ENCODE measurements at regions not wholly inside any gene's neighbourhood (a gene's known extent, or its start where the extent isn't known, plus 50 kb on each side); places are given as distances from the start of the nearest gene placed in this dataset.

DNA sequence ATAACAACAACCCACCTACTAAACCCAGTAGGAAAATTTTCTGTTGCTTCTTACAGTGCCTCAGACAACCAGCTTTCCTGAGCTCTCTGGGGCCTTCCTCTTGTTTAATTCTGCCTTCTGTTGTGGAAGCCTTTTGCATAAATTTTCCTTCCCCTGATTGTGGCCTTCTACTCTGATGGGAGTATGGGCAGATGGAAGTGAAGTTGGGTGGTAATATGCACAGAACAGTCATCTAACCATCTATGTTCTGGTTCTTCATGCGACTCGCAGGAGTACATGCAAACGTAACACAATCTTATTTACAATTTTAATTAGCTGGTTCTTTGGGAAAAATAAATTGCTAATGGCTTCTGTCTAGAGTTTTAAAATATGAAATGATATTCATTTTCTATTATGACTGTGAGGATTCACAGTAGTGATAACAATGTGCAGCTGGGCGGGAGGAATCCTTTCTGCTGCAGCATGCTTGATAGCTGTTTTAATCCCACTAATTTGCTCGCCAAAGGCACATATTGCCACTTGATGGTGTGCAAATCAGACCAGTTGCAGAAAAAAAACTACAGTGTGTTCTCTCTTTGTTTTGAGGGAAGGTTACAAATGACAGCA is 311.5 kb upstream of the ROPN1 start:
- Histone ChIP-seq H3K9ac (ENCODE audit: insufficient read depth, low read depth, low read length) (no peak overlapping the region), H3K36me3 (replicated peaks in 1 of 2; ENCODE audit: control insufficient read depth in 1 of 2, insufficient read depth in 2 of 2, low read length in 2 of 2) (no peaks in the 10 kb centered on the region), H3K79me2 (ENCODE audit: insufficient read depth, low read length) (no peaks in the 10 kb centered on the region), H2AFZ (ENCODE audit: low read length) (no peak overlapping the region), H3K4me3 (replicated peaks in 1 of 3; ENCODE audit: insufficient read depth in 1 of 3, low read depth in 2 of 3, low read length in 3 of 3) (no peak overlapping the region), H3K9me3 (ENCODE audit: low read length) (peaks cover 6% of the 10 kb centered on the region; the same call in 1 of the 2 replicates), H3K4me2 (ENCODE audit: low read depth, low read length) (no peak overlapping the region), H3K27me3 (ENCODE audit: control insufficient read depth in 1 of 2, insufficient read depth in 2 of 2, low read length in 2 of 2) (peaks cover 0 to 6% of the 10 kb centered on the region in 2 experiments; a peak in 1 of 5 replicates), H3K27ac (ENCODE audit: extremely low read length, insufficient read depth, low read length) (no peak overlapping the region), H4K20me1 (ENCODE audit: insufficient read depth, low read length) (no peaks in the 10 kb centered on the region), H3K4me1 (ENCODE audit: insufficient read depth, low read length) (no peaks in the 10 kb centered on the region)
- BruUV-seq (replicated peaks) = no TSS peak
- intact Hi-C loops (cut with micrococcal nuclease; ENCODE audit: unreplicated experiment) (no loop called here), in situ Hi-C loops (cut with HindIII; ENCODE audit: extremely low pct_ligation_motif_present, low pct_unique_long_range_greater_than_20kb) (no loop called here)
- no peak for FAIRE-seq
- no peak for DNase-seq (ENCODE audit: low spot score)
- POLR2A ChIA-PET = no interaction called here
- no peak for ATAC-seq
- 42% methylated on average over 5 of the region's 5 CpGs for WGBS (ENCODE audit: low lambda C conversion rate)
- TF ChIP-seq ZNF678 (CRISPR knock-in tag; IDR thresholded peaks at IDR 0.05) (no peak), YY1 (IDR thresholded peaks at IDR 0.05; ENCODE audit: insufficient read depth, insufficient replicate concordance, low read depth, low read length) (no peak), ZNF773 (CRISPR knock-in tag; IDR thresholded peaks at IDR 0.05; ENCODE audit: borderline replicate concordance) (no peak), ZBTB21 (CRISPR knock-in tag; IDR thresholded peaks at IDR 0.05) (no peak)
- TF ChIP-seq, protein P1, sequence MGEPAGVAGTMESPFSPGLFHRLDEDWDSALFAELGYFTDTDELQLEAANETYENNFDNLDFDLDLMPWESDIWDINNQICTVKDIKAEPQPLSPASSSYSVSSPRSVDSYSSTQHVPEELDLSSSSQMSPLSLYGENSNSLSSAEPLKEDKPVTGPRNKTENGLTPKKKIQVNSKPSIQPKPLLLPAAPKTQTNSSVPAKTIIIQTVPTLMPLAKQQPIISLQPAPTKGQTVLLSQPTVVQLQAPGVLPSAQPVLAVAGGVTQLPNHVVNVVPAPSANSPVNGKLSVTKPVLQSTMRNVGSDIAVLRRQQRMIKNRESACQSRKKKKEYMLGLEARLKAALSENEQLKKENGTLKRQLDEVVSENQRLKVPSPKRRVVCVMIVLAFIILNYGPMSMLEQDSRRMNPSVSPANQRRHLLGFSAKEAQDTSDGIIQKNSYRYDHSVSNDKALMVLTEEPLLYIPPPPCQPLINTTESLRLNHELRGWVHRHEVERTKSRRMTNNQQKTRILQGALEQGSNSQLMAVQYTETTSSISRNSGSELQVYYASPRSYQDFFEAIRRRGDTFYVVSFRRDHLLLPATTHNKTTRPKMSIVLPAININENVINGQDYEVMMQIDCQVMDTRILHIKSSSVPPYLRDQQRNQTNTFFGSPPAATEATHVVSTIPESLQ (CRISPR knock-in tag; conservative IDR thresholded peaks at IDR 0.05) = no peak
- CTCF ChIA-PET (ENCODE audit: low intra/inter-chr PET ratio, low total read pairs) = no interaction called here

DNA sequence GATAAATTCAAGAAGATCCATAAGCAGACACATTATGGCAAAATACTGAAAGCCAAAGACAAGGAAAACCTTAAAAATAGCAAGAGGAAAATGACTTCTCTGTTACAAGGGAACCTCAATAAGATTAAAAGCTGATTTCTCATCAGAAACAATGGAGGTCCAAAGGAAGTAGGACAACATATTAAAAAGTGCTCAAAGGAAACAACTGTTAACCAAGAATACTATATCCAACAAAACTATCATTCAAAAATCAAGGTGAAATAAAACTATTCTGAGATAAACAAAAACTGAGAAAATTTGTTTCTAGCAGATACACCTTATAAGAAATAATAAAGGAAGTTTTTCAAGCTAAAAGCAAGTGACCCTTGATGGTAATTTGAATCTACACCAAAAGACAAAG is 314.7 kb upstream of the ROPN1 start:
- ChIA-PET CTCF (ENCODE audit: low intra/inter-chr PET ratio, low total read pairs) (no interaction called here), POLR2A (no interaction called here)
- FAIRE-seq (no peak), DNase-seq (ENCODE audit: low spot score) (no peak), ATAC-seq (no peak)
- no peak overlapping the region for H2AFZ ChIP-seq (ENCODE audit: low read length)
- no TSS peak for BruUV-seq (replicated peaks)
- peaks cover 6% of the 10 kb centered on the region; the same call in 1 of the 2 replicates for H3K9me3 ChIP-seq (ENCODE audit: low read length)
- H3K9ac ChIP-seq (ENCODE audit: insufficient read depth, low read depth, low read length) = no peak overlapping the region
- in situ Hi-C loops (cut with HindIII; ENCODE audit: extremely low pct_ligation_motif_present, low pct_unique_long_range_greater_than_20kb) = no loop called here
- H3K36me3 ChIP-seq (replicated peaks in 1 of 2; ENCODE audit: control insufficient read depth in 1 of 2, insufficient read depth in 2 of 2, low read length in 2 of 2) = no peaks in the 10 kb centered on the region
- intact Hi-C loops (cut with micrococcal nuclease; ENCODE audit: unreplicated experiment) = no loop called here
- H3K79me2 ChIP-seq (ENCODE audit: insufficient read depth, low read length) = no peaks in the 10 kb centered on the region
- no peak overlapping the region for H3K4me3 ChIP-seq (replicated peaks in 1 of 3; ENCODE audit: insufficient read depth in 1 of 3, low read depth in 2 of 3, low read length in 3 of 3)
- H4K20me1 ChIP-seq (ENCODE audit: insufficient read depth, low read length) = no peaks in the 10 kb centered on the region
- H3K4me2 ChIP-seq (ENCODE audit: low read depth, low read length) = no peak overlapping the region
- H3K27me3 ChIP-seq (ENCODE audit: control insufficient read depth in 1 of 2, insufficient read depth in 2 of 2, low read length in 2 of 2) = no peaks in the 10 kb centered on the region
- H3K27ac ChIP-seq (ENCODE audit: extremely low read length, insufficient read depth, low read length) = no peak overlapping the region
- no peaks in the 10 kb centered on the region for H3K4me1 ChIP-seq (ENCODE audit: insufficient read depth, low read length)
- no peak for TF ChIP-seq MYPOP (CRISPR knock-in tag; IDR thresholded peaks at IDR 0.05)
- no peak for TF ChIP-seq ZNF678 (CRISPR knock-in tag; IDR thresholded peaks at IDR 0.05)
- no peak for TF ChIP-seq ZSCAN5A (CRISPR knock-in tag; IDR thresholded peaks at IDR 0.05; ENCODE audit: borderline replicate concordance)
- no peak for TF ChIP-seq FOXM1 (CRISPR knock-in tag; IDR thresholded peaks at IDR 0.05)
- no peak for TF ChIP-seq FOXP4 (CRISPR knock-in tag; IDR thresholded peaks at IDR 0.05)
- no peak for TF ChIP-seq ATF7-NPFF (CRISPR knock-in tag; IDR thresholded peaks at IDR 0.05; ENCODE audit: low read depth)
- TF ChIP-seq ZBTB21 (CRISPR knock-in tag; IDR thresholded peaks at IDR 0.05) = no peak

All from HepG2 (cell line).